HCT116 (cell line): ENCODE measurements at regions not wholly inside any gene's neighbourhood (a gene's known extent, or its start where the extent isn't known, plus 50 kb on each side); places are given as distances from the start of the nearest gene placed in this dataset.

ENCODE experiments used
- ATAC-seq: fragments of 200-7000 bp; cut with Tn5 transposase; 2 replicates; pipeline ENCODE4 v1.9.1; 2020; ENCODE audit warnings: mild to moderate bottlenecking, moderate library complexity
- BruUV-seq: library from RNA; stranded (reverse); fragments of 400-500 nt; replicated peaks from 2 replicates; lab custom pipeline; 2021; lab: Mats Ljungman, UMichigan
- CTCF ChIA-PET: fragments of 300-600 bp; sonication (Branson Sonifier 250); formaldehyde crosslinking; loops from one replicate; lab custom pipeline; 2021; ENCODE audit warnings: antibody characterized with exemption; lab: Charles Lee
- POLR2A ChIA-PET: fragments of 300-600, 350-600 bp; sonication (Branson Sonifier 250); formaldehyde crosslinking; loops from one replicate; lab custom pipeline; 2021; ENCODE audit warnings: antibody characterized with exemption; lab: Charles Lee
- RAD21 ChIA-PET, 2 experiments: fragments of 300-600 bp; sonication (Branson Sonifier 250); formaldehyde crosslinking; loops; one replicate each; lab custom pipeline; 2023; ENCODE audit warnings: low total read pairs in 2 of 2; ENCODE audit not compliant: uncharacterized antibody in 2 of 2, unreplicated experiment in 2 of 2, low non-redundant PET in 1 of 2; lab: Charles Lee
- DNase-seq: peaks from one replicate; pipeline ENCODE4 v3.0.0-alpha.2; 2010; ENCODE audit warnings: low read depth, low spot score
- H2AFZ ChIP-seq: fragments of 200-600 bp; shearing (Covaris generic), sonication (generic); 2 replicates; pipeline ENCODE4 v1.6.1; 2017; ENCODE audit warnings: low read depth, mixed run types, mixed read lengths, antibody characterized with exemption, low read length; ENCODE audit not compliant: poor library complexity, severe bottlenecking
- H3K27ac ChIP-seq: 2 replicates; pipeline ENCODE4 v1.5.1; 2012; ENCODE audit warnings: low read depth, low read length
- H3K27me3 ChIP-seq: fragments of 200-600 bp; sonication (generic); 2 replicates; pipeline ENCODE4 v1.6.1; 2016; ENCODE audit warnings: mixed run types, low read length, mixed read lengths; ENCODE audit not compliant: insufficient read depth
- H3K36me3 ChIP-seq, 2 experiments: fragments of 200-500 bp in 1 of 2; fragments of 200-600 bp in 1 of 2; sonication (Bioruptor generic) in 1 of 2; sonication (generic) in 1 of 2; 2 replicates each; pipeline versions ENCODE4 v1.5.1 to v1.6.1; 2014 to 2016; ENCODE audit warnings: low read length in 2 of 2, inconsistent platforms in 1 of 2, mixed read lengths in 1 of 2, mixed run types in 1 of 2; ENCODE audit not compliant: insufficient read depth in 2 of 2, control insufficient read depth in 1 of 2
- H3K4me1 ChIP-seq, 2 experiments: fragments of 200-600 bp in 1 of 2; sonication (generic) in 1 of 2; 2 replicates each; pipeline versions ENCODE4 v1.5.1 to v1.6.1; 2012 to 2017; ENCODE audit warnings: low read length in 2 of 2, inconsistent platforms in 1 of 2, mild to moderate bottlenecking in 1 of 2, mixed read lengths in 1 of 2, mixed run types in 1 of 2, moderate library complexity in 1 of 2; ENCODE audit not compliant: insufficient read depth in 2 of 2, control insufficient read depth in 1 of 2
- H3K4me2 ChIP-seq: fragments of 200-600 bp; sonication (generic); 2 replicates; pipeline ENCODE4 v1.6.1; 2017; ENCODE audit warnings: mixed run types, low read length, mixed read lengths
- H3K4me3 ChIP-seq, 2 experiments: fragments of 200-600 bp in 1 of 2; sonication (generic) in 1 of 2; replicated peaks in 1 of 2; 2 replicates each; pipeline ENCODE4 v1.5.1; 2011 to 2016; ENCODE audit warnings: low read length in 2 of 2, control low read depth in 1 of 2, low read depth in 1 of 2, mild to moderate bottlenecking in 1 of 2, mixed read lengths in 1 of 2, mixed run types in 1 of 2
- H3K79me2 ChIP-seq: fragments of 200-600 bp; sonication (generic); 2 replicates; pipeline ENCODE4 v1.6.1; 2017; ENCODE audit warnings: mild to moderate bottlenecking, mixed run types, low read length, moderate library complexity, mixed read lengths; ENCODE audit not compliant: insufficient read depth
- H3K9ac ChIP-seq: fragments of 200-600 bp; sonication (generic); 2 replicates; pipeline ENCODE4 v1.6.1; 2016; ENCODE audit warnings: low read length, mixed read lengths
- H3K9me2 ChIP-seq: fragments of 200-600 bp; sonication (generic), shearing (Covaris generic); 2 replicates; pipeline ENCODE4 v1.6.1; 2017; ENCODE audit warnings: mixed run types, mild to moderate bottlenecking, moderate library complexity; ENCODE audit not compliant: insufficient read depth
- H3K9me3 ChIP-seq, 2 experiments: fragments of 200-500 bp in 1 of 2; fragments of 200-600 bp in 1 of 2; sonication (Bioruptor generic) in 1 of 2; sonication (generic) in 1 of 2; 2 replicates each; pipeline ENCODE4 v1.6.1; 2014 to 2017; ENCODE audit warnings: low read length in 2 of 2, mixed read lengths in 2 of 2, inconsistent platforms in 1 of 2, low read depth in 1 of 2, mild to moderate bottlenecking in 1 of 2, mixed run types in 1 of 2, moderate library complexity in 1 of 2; ENCODE audit not compliant: control insufficient read depth in 1 of 2, insufficient read depth in 1 of 2
- H4K20me1 ChIP-seq: fragments of 200-600 bp; sonication (generic), shearing (Covaris generic); 2 replicates; pipeline ENCODE4 v1.6.1; 2017; ENCODE audit warnings: mixed run types, mild to moderate bottlenecking, moderate library complexity; ENCODE audit not compliant: insufficient read depth
- ATF3 ChIP-seq: IDR thresholded peaks from 2 replicates; pipeline ENCODE4 v1.6.1; 2012
- CBX3 ChIP-seq: IDR thresholded peaks from 2 replicates; pipeline ENCODE4 v1.6.1; 2012; ENCODE audit warnings: low read depth
- CEBPB ChIP-seq: IDR thresholded peaks from 2 replicates; pipeline ENCODE4 v1.6.1; 2012; ENCODE audit warnings: low read depth
- CTCF ChIP-seq, 3 experiments: fragments of 200-600 bp in 1 of 3; sonication (generic) in 1 of 3; IDR thresholded peaks in 2 of 3; conservative IDR thresholded peaks in 1 of 3; 2 replicates each; pipeline ENCODE4 v1.5.1; 2012 to 2017; ENCODE audit warnings: low read depth in 2 of 3, low read length in 2 of 3, antibody characterized with exemption in 1 of 3, borderline replicate concordance in 1 of 3, control low read depth in 1 of 3, mild to moderate bottlenecking in 1 of 3, mixed read lengths in 1 of 3, mixed run types in 1 of 3, moderate library complexity in 1 of 3; ENCODE audit not compliant: insufficient read depth in 1 of 3
- EGR1 ChIP-seq: IDR thresholded peaks from 2 replicates; pipeline ENCODE4 v1.6.1; 2012; ENCODE audit warnings: low read depth
- ELF1 ChIP-seq: IDR thresholded peaks from 2 replicates; pipeline ENCODE4 v1.6.1; 2012; ENCODE audit warnings: low read depth, borderline replicate concordance
- EZH2phosphoT487 ChIP-seq: fragments of 200-600 bp; IDR thresholded peaks from 2 replicates; pipeline ENCODE4 v1.6.1; 2018; ENCODE audit warnings: antibody characterized with exemption, borderline replicate concordance
- FOSL1 ChIP-seq: IDR thresholded peaks from 2 replicates; pipeline ENCODE4 v1.6.1; 2012; ENCODE audit warnings: low read depth
- JUND ChIP-seq: IDR thresholded peaks from 2 replicates; pipeline ENCODE4 v1.6.1; 2012
- POLR2AphosphoS5 ChIP-seq: IDR thresholded peaks from 2 replicates; pipeline ENCODE4 v1.6.1; 2011; ENCODE audit warnings: mild to moderate bottlenecking, low read depth, low read length, moderate library complexity
- REST ChIP-seq: IDR thresholded peaks from 2 replicates; pipeline ENCODE4 v1.6.1; 2012; ENCODE audit warnings: low read depth
- ZFX ChIP-seq: fragments of 450-650 bp; IDR thresholded peaks from 2 replicates; pipeline ENCODE4 v1.6.1; 2017
- intact Hi-C: fragments of 100-400 bp; cut with micrococcal nuclease; formaldehyde crosslinking; loops from 2 replicates; pipeline ENCODE4 v1.10.0; 2022

- H3K27ac ChIP-seq = no peak overlapping the region
- ATAC-seq (no peak), DNase-seq (no peak)
- ChIA-PET RAD21 (interaction anchor here in 1 of 2 experiments (0.7 kb wide), 1 partner anchor 8 kb away, joined by 3 read pairs; no protein-coding TSS in a partner anchor), POLR2A (no interaction called here), CTCF (no interaction called here)
- no peaks in the 10 kb centered on the region for H3K27me3 ChIP-seq
- no peaks in the 10 kb centered on the region for H3K9me2 ChIP-seq
- no peak overlapping the region for H3K9ac ChIP-seq
- H3K4me1 ChIP-seq = no peaks in the 10 kb centered on the region; a peak in 1 of 4 replicates
- no peak for TF ChIP-seq EGR1
- TF ChIP-seq EZH2phosphoT487 = no peak
- no peak for TF ChIP-seq ATF3
- TF ChIP-seq CBX3 = no peak
- no peak for TF ChIP-seq ZFX
- no peak for TF ChIP-seq FOSL1
- no peak for TF ChIP-seq ELF1
- TF ChIP-seq CEBPB = no peak
- no peak for TF ChIP-seq REST
- TF ChIP-seq POLR2AphosphoS5 = no peak
- TF ChIP-seq CTCF (IDR thresholded peaks at IDR 0.05 in 2 of 3, conservative IDR thresholded peaks at IDR 0.05 in 1 of 3; ENCODE audit: borderline replicate concordance in 1 of 3, insufficient read depth in 1 of 3, low read depth in 2 of 3, low read length in 2 of 3) = no peak
- TF ChIP-seq JUND = no peak
- intact Hi-C loops = no loop called here
- no peak overlapping the region for H2AFZ ChIP-seq
- H3K9me3 ChIP-seq = peaks cover 9 to 13% of the 10 kb centered on the region in 2 experiments; a peak in 2 of 4 replicates
- BruUV-seq = no TSS peak
- no peaks in the 10 kb centered on the region for H3K79me2 ChIP-seq
- no peak overlapping the region for H3K4me2 ChIP-seq
- no peaks in the 10 kb centered on the region; a peak in 1 of 4 replicates for H3K36me3 ChIP-seq
- H3K4me3 ChIP-seq = no peak overlapping the region
- no peaks in the 10 kb centered on the region for H4K20me1 ChIP-seq
Observed at GRCh38 chr6:92748131-92748530, 671.2 kb downstream of the EPHA7 start.
